Type B pancreatic cell (in vitro differentiated cells): ENCODE measurements at regions not wholly inside any gene's neighbourhood (a gene's known extent, or its start where the extent isn't known, plus 50 kb on each side); places are given as distances from the start of the nearest gene placed in this dataset.

Experiments
- DNase-seq: peaks from one replicate; pipeline ENCODE4 v3.0.0; 2021; ENCODE audit warnings: mixed read lengths; ENCODE audit not compliant: unreplicated experiment; ENCODE audit errors: extremely low spot score
- H3K27ac Mint-ChIP-seq: 2 replicates; pipeline ENCODE4 v1.8.0; 2021; ENCODE audit warnings: mild to moderate bottlenecking, mixed read lengths
- H3K27me3 Mint-ChIP-seq: 2 replicates; pipeline ENCODE4 v1.8.0; 2021; ENCODE audit warnings: mixed read lengths
- H3K36me3 Mint-ChIP-seq: 2 replicates; pipeline ENCODE4 v1.8.0; 2021; ENCODE audit warnings: mixed read lengths
- H3K4me1 Mint-ChIP-seq: one replicate; pipeline ENCODE4 v1.8.0; 2021; ENCODE audit warnings: mixed read lengths; ENCODE audit not compliant: unreplicated experiment
- H3K4me3 Mint-ChIP-seq: 2 replicates; pipeline ENCODE4 v1.8.0; 2021; ENCODE audit warnings: mild to moderate bottlenecking, mixed read lengths
- H3K9me3 Mint-ChIP-seq: 2 replicates; pipeline ENCODE4 v1.8.0; 2021; ENCODE audit warnings: mixed read lengths
- TF ChIP-seq, protein P1 (sequence below): fragments of 200-600 bp; sonication (generic); conservative IDR thresholded peaks from 2 replicates; pipeline ENCODE4 v1.5.0; 2021; ENCODE audit warnings: antibody characterized with exemption, mild to moderate bottlenecking

DNA sequence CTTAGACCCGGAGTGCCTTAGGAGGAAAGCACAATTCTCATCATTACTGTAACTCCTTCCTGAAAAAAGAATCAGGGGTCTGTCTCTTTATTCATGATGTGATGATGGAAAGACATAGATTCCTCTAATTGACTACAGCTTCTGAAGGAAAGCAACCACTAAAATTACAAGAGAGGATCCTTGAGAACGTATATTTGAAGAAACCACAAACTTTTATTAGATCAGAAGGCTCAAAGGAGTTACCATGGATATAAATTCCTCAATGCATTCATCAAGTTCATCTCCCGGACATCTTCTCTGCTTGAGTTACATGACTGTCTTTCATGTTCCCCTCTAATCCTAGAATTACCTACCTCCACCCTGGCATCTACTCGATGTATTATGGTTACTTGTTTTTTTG, 104.1 kb upstream of the PAPPA start:
- Mint-ChIP-seq H3K27me3 (peaks cover 13% of the 10 kb centered on the region), H3K4me1 (no peaks in the 10 kb centered on the region), H3K4me3 (no peak overlapping the region), H3K27ac (no peak overlapping the region), H3K36me3 (no peaks in the 10 kb centered on the region), H3K9me3 (peaks cover 6% of the 10 kb centered on the region)
- no peak for DNase-seq
- TF ChIP-seq, protein P1, sequence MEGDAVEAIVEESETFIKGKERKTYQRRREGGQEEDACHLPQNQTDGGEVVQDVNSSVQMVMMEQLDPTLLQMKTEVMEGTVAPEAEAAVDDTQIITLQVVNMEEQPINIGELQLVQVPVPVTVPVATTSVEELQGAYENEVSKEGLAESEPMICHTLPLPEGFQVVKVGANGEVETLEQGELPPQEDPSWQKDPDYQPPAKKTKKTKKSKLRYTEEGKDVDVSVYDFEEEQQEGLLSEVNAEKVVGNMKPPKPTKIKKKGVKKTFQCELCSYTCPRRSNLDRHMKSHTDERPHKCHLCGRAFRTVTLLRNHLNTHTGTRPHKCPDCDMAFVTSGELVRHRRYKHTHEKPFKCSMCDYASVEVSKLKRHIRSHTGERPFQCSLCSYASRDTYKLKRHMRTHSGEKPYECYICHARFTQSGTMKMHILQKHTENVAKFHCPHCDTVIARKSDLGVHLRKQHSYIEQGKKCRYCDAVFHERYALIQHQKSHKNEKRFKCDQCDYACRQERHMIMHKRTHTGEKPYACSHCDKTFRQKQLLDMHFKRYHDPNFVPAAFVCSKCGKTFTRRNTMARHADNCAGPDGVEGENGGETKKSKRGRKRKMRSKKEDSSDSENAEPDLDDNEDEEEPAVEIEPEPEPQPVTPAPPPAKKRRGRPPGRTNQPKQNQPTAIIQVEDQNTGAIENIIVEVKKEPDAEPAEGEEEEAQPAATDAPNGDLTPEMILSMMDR = no peak

- Mint-ChIP-seq H3K4me3 (no peak overlapping the region), H3K27me3 (peaks cover 13% of the 10 kb centered on the region), H3K27ac (no peak overlapping the region), H3K4me1 (no peaks in the 10 kb centered on the region), H3K9me3 (no peaks in the 10 kb centered on the region), H3K36me3 (no peaks in the 10 kb centered on the region)
- DNase-seq = no peak
- TF ChIP-seq, protein P1 = peak; percentile 28
Measured at GRCh38 chr9:116051528-116051927, 102.1 kb upstream of the PAPPA start.

GRCh38 chr9:116055536-116055935, 98.1 kb upstream of the PAPPA start:
- Mint-ChIP-seq H3K27ac (no peak overlapping the region), H3K4me1 (no peaks in the 10 kb centered on the region), H3K27me3 (peaks cover 13% of the 10 kb centered on the region), H3K9me3 (no peaks in the 10 kb centered on the region), H3K4me3 (no peak overlapping the region), H3K36me3 (no peaks in the 10 kb centered on the region)
- TF ChIP-seq, protein P1 = no peak
- DNase-seq = no peak

DNA sequence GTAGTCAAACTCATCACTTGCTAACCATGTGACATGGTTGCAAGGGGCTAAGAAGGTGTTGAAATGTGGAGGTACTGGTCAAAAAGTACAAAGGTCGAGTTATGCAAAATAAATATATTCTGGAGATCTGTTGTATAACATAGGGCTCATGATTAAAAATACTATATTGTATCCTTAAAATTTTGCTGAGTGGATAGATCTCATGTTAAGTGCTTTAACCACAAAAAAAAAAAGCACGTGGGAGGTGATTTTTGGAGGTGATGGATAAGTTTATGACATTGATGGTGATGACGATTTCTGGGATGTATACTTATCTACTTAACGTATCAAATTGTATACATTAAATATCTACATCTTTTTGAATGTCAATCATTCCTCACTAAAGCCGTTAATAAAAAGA, 96.2 kb upstream of the PAPPA start:
- H3K27ac Mint-ChIP-seq = no peak overlapping the region
- TF ChIP-seq, protein P1 = no peak
- H3K27me3 Mint-ChIP-seq = peaks cover 14% of the 10 kb centered on the region
- H3K36me3 Mint-ChIP-seq = no peaks in the 10 kb centered on the region
- DNase-seq = no peak
- H3K4me3 Mint-ChIP-seq = no peak overlapping the region
- H3K9me3 Mint-ChIP-seq = no peaks in the 10 kb centered on the region
- no peaks in the 10 kb centered on the region for H3K4me1 Mint-ChIP-seq

GRCh38 chr9:116058421-116058820, 95.2 kb upstream of the PAPPA start:
- Mint-ChIP-seq H3K27ac (no peak overlapping the region), H3K36me3 (no peaks in the 10 kb centered on the region), H3K4me1 (no peaks in the 10 kb centered on the region), H3K9me3 (no peaks in the 10 kb centered on the region), H3K4me3 (no peak overlapping the region), H3K27me3 (peaks cover 9% of the 10 kb centered on the region)
- no peak for DNase-seq
- TF ChIP-seq, protein P1 = no peak

DNA sequence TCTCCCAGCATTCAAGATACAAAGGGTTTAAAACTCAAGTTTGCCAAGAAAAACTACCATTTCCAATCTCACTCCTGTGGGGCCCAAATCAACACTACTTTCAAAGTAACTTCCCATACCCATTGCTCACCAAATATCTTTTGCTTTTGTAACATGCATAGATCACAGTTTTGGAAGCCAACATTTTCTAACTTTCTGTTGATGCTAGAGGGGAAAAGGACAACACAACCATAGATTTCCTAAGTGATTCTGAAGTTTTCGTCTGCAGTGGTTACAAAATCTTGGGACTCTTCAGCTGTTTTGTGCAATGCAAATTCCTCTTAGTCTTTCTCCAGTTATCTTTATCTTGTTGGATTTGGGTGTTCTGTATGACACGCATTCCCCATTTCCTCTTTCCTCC, 94.1 kb upstream of the PAPPA start:
- Mint-ChIP-seq H3K9me3 (no peaks in the 10 kb centered on the region), H3K4me1 (no peaks in the 10 kb centered on the region), H3K36me3 (no peaks in the 10 kb centered on the region), H3K27ac (no peak overlapping the region), H3K4me3 (no peak overlapping the region), H3K27me3 (peaks cover 3% of the 10 kb centered on the region)
- DNase-seq = no peak
- TF ChIP-seq, protein P1 = no peak
